Body of pancreas (tissue), 4 donors: ENCODE measurements at regions not wholly inside any gene's neighbourhood (a gene's known extent, or its start where the extent isn't known, plus 50 kb on each side); places are given as distances from the start of the nearest gene placed in this dataset.
A peak's percentile ranks its signal among the peaks of the same experiment; 100 is the strongest.

Experiments
- ATAC-seq: fragments of 150-250 bp; one replicate; pipeline ENCODE4 v1.9.1; 2016
- DNase-seq, 4 donors: peaks; one replicate each; pipeline ENCODE4 v3.0.0-alpha.2; 2019
- H3K27ac ChIP-seq, 4 donors: fragments of 200-600 bp; sonication (generic); 1 replicate in 3 of 4; 2 replicates in 1 of 4; pipeline versions ENCODE4 v1.5.1 to v1.6.1; 2016 to 2019; ENCODE audit warnings: mild to moderate bottlenecking in 1 of 4, mixed read lengths in 1 of 4, moderate library complexity in 1 of 4
- H3K27me3 ChIP-seq, 2 donors: fragments of 200-600 bp; sonication (generic); one replicate each; pipeline ENCODE4 v1.6.0; 2016; ENCODE audit warnings: mild to moderate bottlenecking in 1 of 2
- H3K36me3 ChIP-seq, 2 donors: fragments of 200-600 bp; sonication (generic); replicated peaks in 1 of 2; 2 replicates each; pipeline ENCODE4 v1.5.1; 2016; ENCODE audit warnings: low read depth in 2 of 2; ENCODE audit not compliant: insufficient read depth in 1 of 2
- H3K4me1 ChIP-seq: fragments of 200-600 bp; sonication (generic); one replicate; pipeline ENCODE4 v1.6.0; 2016
- H3K4me3 ChIP-seq, 2 donors: fragments of 200-600 bp; sonication (generic); 1 replicate in 1 of 2; 2 replicates in 1 of 2; pipeline ENCODE4 v1.5.1; 2016 to 2019
- H3K9me3 ChIP-seq, 3 donors: fragments of 200-600 bp; sonication (generic); 1 replicate in 2 of 3; 2 replicates in 1 of 3; pipeline ENCODE4 v1.5.1; 2016
- CTCF ChIP-seq, 7 experiments: fragments of 450-650 bp in 4 of 7; fragments of 200-600 bp in 3 of 7; sonication (generic) in 3 of 7; IDR thresholded peaks; one replicate each; pipeline ENCODE4 v1.5.1; 2016 to 2019; ENCODE audit warnings: antibody characterized with exemption in 7 of 7
- POLR2A ChIP-seq, 3 donors: fragments of 450-650 bp; IDR thresholded peaks; one replicate each; pipeline ENCODE4 v1.6.1; 2016; ENCODE audit warnings: antibody characterized with exemption in 3 of 3, mild to moderate bottlenecking in 2 of 3
- WGBS, 2 donors: methylation state at CpG; one replicate each; pipeline ENCODE4 v1.1.5; 2017; 5-methylcytosine and 5-hydroxymethylcytosine counted together
- intact Hi-C: fragments of 100-400 bp; cut with DNase I; formaldehyde crosslinking; loops from one replicate; pipeline ENCODE4 v1.15.1; 2023

- intact Hi-C loops = no loop called here
- DNase-seq (peak in 3 of 4 donors; percentile 7 to 45 (median 19)), ATAC-seq (no peak)
- TF ChIP-seq POLR2A (IDR thresholded peaks at IDR 0.05) = no peak
- no peak for TF ChIP-seq CTCF (IDR thresholded peaks at IDR 0.05)
- H3K36me3 ChIP-seq = no peaks in the 10 kb centered on the region
- H3K4me1 ChIP-seq = no peaks in the 10 kb centered on the region
- 29% methylated on average over 1 of the region's 1 CpG; no CpG with 5 or more reads in 1 of the 2 donors for WGBS, 2 donors
- H3K27me3 ChIP-seq = no peaks in the 10 kb centered on the region
- no peak overlapping the region for H3K27ac ChIP-seq
- no peak overlapping the region for H3K4me3 ChIP-seq
- no peaks in the 10 kb centered on the region for H3K9me3 ChIP-seq
Observed at GRCh38 chr6:82693094-82693493, 329.5 kb downstream of the TPBG start.

- Histone ChIP-seq H3K9me3 (no peaks in the 10 kb centered on the region), H3K4me1 (no peaks in the 10 kb centered on the region), H3K27me3 (no peaks in the 10 kb centered on the region), H3K36me3 (no peaks in the 10 kb centered on the region), H3K27ac (no peak overlapping the region), H3K4me3 (no peak overlapping the region)
- 66 to 71% methylated on average over 3 of the region's 3 CpGs for WGBS, 2 donors
- intact Hi-C loops = no loop called here
- ATAC-seq (no peak), DNase-seq (no peak)
- TF ChIP-seq POLR2A (IDR thresholded peaks at IDR 0.05) (no peak), CTCF (IDR thresholded peaks at IDR 0.05) (no peak)
Observed at GRCh38 chr6:82701341-82701740, 337.7 kb downstream of the TPBG start.

- Histone ChIP-seq H3K36me3 (no peaks in the 10 kb centered on the region), H3K9me3 (no peaks in the 10 kb centered on the region)
- TF ChIP-seq POLR2A (IDR thresholded peaks at IDR 0.05) (no peak), CTCF (IDR thresholded peaks at IDR 0.05) (no peak)
Observed at GRCh38 chr6:82702574-82702973, 339.0 kb downstream of the TPBG start.

GRCh38 chr6:82703230-82703629 lies 339.6 kb downstream of the TPBG start:
- no peaks in the 10 kb centered on the region for H3K4me1 ChIP-seq
- DNase-seq (no peak), ATAC-seq (no peak)
- no peak for TF ChIP-seq CTCF (IDR thresholded peaks at IDR 0.05)
- H3K4me3 ChIP-seq = no peak overlapping the region
- H3K27me3 ChIP-seq = no peaks in the 10 kb centered on the region
- no peaks in the 10 kb centered on the region for H3K9me3 ChIP-seq
- intact Hi-C loops = no loop called here
- H3K36me3 ChIP-seq = no peaks in the 10 kb centered on the region
- H3K27ac ChIP-seq = no peak overlapping the region
- WGBS, 2 donors = 52 to 77% methylated on average over 4 of the region's 4 CpGs

More at GRCh38 chr6:82702574-82702973, 339.0 kb downstream of the TPBG start:
- no peak overlapping the region for H3K27ac ChIP-seq
- H3K4me1 ChIP-seq = no peaks in the 10 kb centered on the region
- ATAC-seq = no peak
- no peaks in the 10 kb centered on the region for H3K27me3 ChIP-seq
- no peak for DNase-seq
- intact Hi-C loops = no loop called here
- no peak overlapping the region for H3K4me3 ChIP-seq
- WGBS, 2 donors = 52 to 53% methylated on average over 3 of the region's 3 CpGs

GRCh38 chr6:82704045-82704444 lies 340.4 kb downstream of the TPBG start:
- H3K27me3 ChIP-seq = no peaks in the 10 kb centered on the region
- DNase-seq (no peak), ATAC-seq (no peak)
- 18 to 44% methylated on average over 1 of the region's 1 CpG for WGBS, 2 donors
- no peak overlapping the region for H3K27ac ChIP-seq
- no peaks in the 10 kb centered on the region for H3K4me1 ChIP-seq
- H3K9me3 ChIP-seq = peaks cover 0 to under 1% (median 0%) of the 10 kb centered on the region in 3 donors
- H3K36me3 ChIP-seq = no peaks in the 10 kb centered on the region
- TF ChIP-seq CTCF (IDR thresholded peaks at IDR 0.05) = no peak
- TF ChIP-seq POLR2A (IDR thresholded peaks at IDR 0.05) = no peak
- no peak overlapping the region for H3K4me3 ChIP-seq
- intact Hi-C loops = no loop called here
